H1 (cell line): ENCODE measurements at regions not wholly inside any gene's neighbourhood (a gene's known extent, or its start where the extent isn't known, plus 50 kb on each side); places are given as distances from the start of the nearest gene placed in this dataset.

ENCODE experiments used
- CTCF ChIA-PET: fragments of 300-600 bp; sonication (Branson Sonifier 250); formaldehyde crosslinking; loops from one replicate; lab custom pipeline; 2021; ENCODE audit not compliant: partially characterized antibody; lab: Charles Lee
- POLR2A ChIA-PET: fragments of 300-600 bp; sonication (Branson Sonifier 250); formaldehyde crosslinking; loops from one replicate; lab custom pipeline; 2021; ENCODE audit warnings: inconsistent platforms; ENCODE audit not compliant: partially characterized antibody; lab: Charles Lee
- DNase-seq, 2 experiments: peaks; one replicate each; pipeline versions ENCODE4 v3.0.0 to v3.0.0-alpha.2; 2010 to 2022; ENCODE audit warnings: low spot score in 2 of 2, low read depth in 1 of 2, mixed read lengths in 1 of 2
- FAIRE-seq: peaks from 2 replicates; lab custom pipeline; 2011; peaks lifted over from hg19 to GRCh38; lab: Jason Lieb, UNC
- H2AFZ ChIP-seq: 2 replicates; pipeline ENCODE4 v1.8.1; 2012; ENCODE audit warnings: low read length, inconsistent platforms
- H2AK5ac ChIP-seq: 2 replicates; pipeline ENCODE4 v1.6.1; 2013; ENCODE audit warnings: low read depth, low read length
- H2BK120ac ChIP-seq: replicated peaks from 2 replicates; pipeline ENCODE3; 2013; ENCODE audit warnings: low read depth, low read length, inconsistent platforms
- H2BK12ac ChIP-seq: 2 replicates; pipeline ENCODE4 v1.6.1; 2013; ENCODE audit warnings: low read depth, low read length
- H2BK15ac ChIP-seq: 2 replicates; pipeline ENCODE4 v1.6.1; 2013; ENCODE audit warnings: low read length
- H2BK20ac ChIP-seq: 2 replicates; pipeline ENCODE4 v1.6.1; 2013; ENCODE audit warnings: low read length
- H2BK5ac ChIP-seq: 2 replicates; pipeline ENCODE4 v1.6.1; 2013; ENCODE audit warnings: low read depth, low read length
- H3K14ac ChIP-seq: 2 replicates; pipeline ENCODE4 v1.6.1; 2013; ENCODE audit warnings: inconsistent platforms; ENCODE audit not compliant: insufficient read length
- H3K18ac ChIP-seq: 2 replicates; pipeline ENCODE4 v1.6.1; 2013; ENCODE audit warnings: low read length; ENCODE audit errors: extremely low read depth
- H3K23ac ChIP-seq: 2 replicates; pipeline ENCODE4 v1.6.1; 2013; ENCODE audit warnings: inconsistent platforms; ENCODE audit not compliant: insufficient read length
- H3K23me2 ChIP-seq: 2 replicates; pipeline ENCODE4 v1.6.1; 2013; ENCODE audit warnings: low read depth, low read length
- H3K27ac ChIP-seq: 2 replicates; pipeline ENCODE4 v1.6.1; 2011; ENCODE audit warnings: low read depth, low read length, inconsistent platforms
- H3K27me3 ChIP-seq, 4 experiments: replicated peaks in 1 of 4; 1 replicate in 1 of 4; 2 replicates in 3 of 4; pipeline versions ENCODE4 v1.6.1 to v1.8.1; 2011 to 2013; ENCODE audit warnings: low read length in 3 of 4, mild to moderate bottlenecking in 3 of 4, inconsistent platforms in 2 of 4, mixed read lengths in 2 of 4, moderate library complexity in 1 of 4; ENCODE audit not compliant: control insufficient read depth in 3 of 4, insufficient read depth in 3 of 4; ENCODE audit errors: extremely low read depth in 1 of 4
- H3K36me3 ChIP-seq, 4 experiments: 2 replicates each; pipeline versions ENCODE4 v1.6.1 to v1.8.1; 2011 to 2013; ENCODE audit warnings: mild to moderate bottlenecking in 4 of 4, low read length in 3 of 4, moderate library complexity in 2 of 4, control low read depth in 1 of 4, inconsistent platforms in 1 of 4; ENCODE audit not compliant: insufficient read depth in 4 of 4, control insufficient read depth in 2 of 4
- H3K4ac ChIP-seq: replicated peaks from 2 replicates; pipeline ENCODE3; 2013; ENCODE audit warnings: low read length, low read depth, mixed read lengths, inconsistent platforms; ENCODE audit not compliant: insufficient read length
- H3K4me1 ChIP-seq, 4 experiments: replicated peaks in 1 of 4; 1 replicate in 1 of 4; 2 replicates in 3 of 4; pipeline versions ENCODE4 v1.6.1 to v1.8.1; 2011 to 2013; ENCODE audit warnings: low read length in 3 of 4, inconsistent platforms in 2 of 4, mixed read lengths in 1 of 4; ENCODE audit not compliant: insufficient read depth in 4 of 4, control insufficient read depth in 3 of 4
- H3K4me2 ChIP-seq, 2 experiments: 2 replicates each; pipeline versions ENCODE4 v1.6.1 to v1.8.1; 2011 to 2013; ENCODE audit warnings: low read depth in 2 of 2, low read length in 2 of 2, control low read depth in 1 of 2, inconsistent platforms in 1 of 2, mild to moderate bottlenecking in 1 of 2; ENCODE audit not compliant: insufficient read depth in 1 of 2
- H3K4me3 ChIP-seq, 4 experiments: fragments of 200-600, 300-600 bp in 1 of 4; sonication (generic), shearing (Covaris generic), sonication (Bioruptor Twin) in 1 of 4; 2 replicates each; pipeline versions ENCODE4 v1.5.1 to v1.8.1; 2011 to 2016; ENCODE audit warnings: low read length in 4 of 4, low read depth in 3 of 4, control low read depth in 2 of 4, inconsistent platforms in 2 of 4, mild to moderate bottlenecking in 2 of 4, mixed read lengths in 1 of 4, moderate library complexity in 1 of 4; ENCODE audit not compliant: insufficient read depth in 2 of 4; ENCODE audit errors: extremely low read depth in 1 of 4
- H3K56ac ChIP-seq: replicated peaks from 2 replicates; pipeline ENCODE3; 2013; ENCODE audit warnings: low read depth, mild to moderate bottlenecking, mixed read lengths, low read length, inconsistent platforms; ENCODE audit not compliant: insufficient read length
- H3K79me1 ChIP-seq: 2 replicates; pipeline ENCODE4 v1.6.1; 2013; ENCODE audit warnings: low read depth, low read length, control low read depth
- H3K79me2 ChIP-seq, 2 experiments: 2 replicates each; pipeline versions ENCODE4 v1.6.1 to v1.8.1; 2012 to 2013; ENCODE audit warnings: low read length in 2 of 2, mild to moderate bottlenecking in 2 of 2, inconsistent platforms in 1 of 2; ENCODE audit not compliant: insufficient read depth in 2 of 2, control insufficient read depth in 1 of 2
- H3K9ac ChIP-seq, 4 experiments: replicated peaks in 1 of 4; 1 replicate in 1 of 4; 2 replicates in 3 of 4; pipeline versions ENCODE4 v1.6.1 to v1.8.1; 2011 to 2013; ENCODE audit warnings: low read depth in 3 of 4, low read length in 3 of 4, control low read depth in 2 of 4, mild to moderate bottlenecking in 2 of 4, moderate library complexity in 2 of 4, inconsistent platforms in 1 of 4; ENCODE audit errors: extremely low read depth in 1 of 4
- H3K9me3 ChIP-seq, 2 experiments: 2 replicates each; pipeline versions ENCODE4 v1.6.1 to v1.8.1; 2012 to 2013; ENCODE audit warnings: mild to moderate bottlenecking in 2 of 2, moderate library complexity in 2 of 2, control low read depth in 1 of 2, inconsistent platforms in 1 of 2, low read depth in 1 of 2, low read length in 1 of 2, mixed read lengths in 1 of 2; ENCODE audit not compliant: insufficient read depth in 2 of 2
- H4K20me1 ChIP-seq, 2 experiments: replicated peaks in 1 of 2; 2 replicates each; pipeline versions ENCODE3 to v1.8.1; 2011 to 2013; ENCODE audit warnings: inconsistent platforms in 2 of 2, low read length in 2 of 2, mild to moderate bottlenecking in 1 of 2; ENCODE audit not compliant: insufficient read depth in 2 of 2, control insufficient read depth in 1 of 2
- H4K5ac ChIP-seq: 2 replicates; pipeline ENCODE4 v1.6.1; 2013; ENCODE audit warnings: low read length, low read depth, mixed read lengths, inconsistent platforms; ENCODE audit not compliant: insufficient read length
- H4K8ac ChIP-seq: 2 replicates; pipeline ENCODE4 v1.8.0; 2013; ENCODE audit warnings: mild to moderate bottlenecking, moderate library complexity, low read length, inconsistent platforms; ENCODE audit not compliant: insufficient read depth; ENCODE audit errors: extremely low read depth
- H4K91ac ChIP-seq: replicated peaks from 2 replicates; pipeline ENCODE3; 2013; ENCODE audit warnings: low read length, mixed read lengths, inconsistent platforms; ENCODE audit not compliant: insufficient read length
- BACH1 ChIP-seq: IDR thresholded peaks from 2 replicates; pipeline ENCODE4 v1.6.1; 2012; ENCODE audit warnings: low read length, improper control_type of control experiment
- CHD1 ChIP-seq: IDR thresholded peaks from 2 replicates; pipeline ENCODE4 v1.6.1; 2012; ENCODE audit warnings: low read depth, low read length, improper control_type of control experiment
- CHD2 ChIP-seq: IDR thresholded peaks from 2 replicates; pipeline ENCODE4 v1.6.1; 2012; ENCODE audit warnings: low read length, improper control_type of control experiment
- EGR1 ChIP-seq: IDR thresholded peaks from 2 replicates; pipeline ENCODE4 v1.6.1; 2011; ENCODE audit warnings: low read depth, low read length, borderline replicate concordance
- EP300 ChIP-seq, 2 experiments: IDR thresholded peaks; 1 replicate in 1 of 2; 2 replicates in 1 of 2; pipeline ENCODE4 v1.6.1; 2011 to 2012; ENCODE audit warnings: low read depth in 2 of 2, low read length in 2 of 2, mild to moderate bottlenecking in 2 of 2, borderline replicate concordance in 1 of 2, inconsistent platforms in 1 of 2, moderate library complexity in 1 of 2
- NANOG ChIP-seq: IDR thresholded peaks from 2 replicates; pipeline ENCODE4 v1.6.1; 2011; ENCODE audit warnings: low read length, low read depth, mild to moderate bottlenecking, inconsistent platforms; ENCODE audit not compliant: insufficient read depth, poor library complexity, severe bottlenecking
- POLR2A ChIP-seq, 2 experiments: IDR thresholded peaks; 1 replicate in 1 of 2; 2 replicates in 1 of 2; pipeline ENCODE4 v1.6.1; 2011; ENCODE audit warnings: low read depth in 2 of 2, low read length in 2 of 2, mild to moderate bottlenecking in 2 of 2; ENCODE audit errors: control extremely low read depth in 1 of 2
- RAD21 ChIP-seq, 2 experiments: IDR thresholded peaks in 1 of 2; conservative IDR thresholded peaks in 1 of 2; 2 replicates each; pipeline ENCODE4 v1.6.1; 2011; ENCODE audit warnings: low read depth in 2 of 2, low read length in 2 of 2, improper control_type of control experiment in 1 of 2, inconsistent platforms in 1 of 2, mild to moderate bottlenecking in 1 of 2, moderate library complexity in 1 of 2
- RNF2 ChIP-seq: fragments of 200-900, 300-1000 bp; sonication (generic); IDR thresholded peaks from 2 replicates; pipeline ENCODE4 v1.7.1; 2016; ENCODE audit warnings: borderline replicate concordance, low read depth, mild to moderate bottlenecking, antibody characterized with exemption, low read length; ENCODE audit not compliant: poor library complexity, severe bottlenecking; ENCODE audit errors: missing control alignments
- RXRA ChIP-seq: IDR thresholded peaks from 2 replicates; pipeline ENCODE4 v1.6.1; 2011; ENCODE audit warnings: low read depth, mild to moderate bottlenecking, low read length, moderate library complexity; ENCODE audit not compliant: insufficient read depth
- SP1 ChIP-seq: IDR thresholded peaks from 2 replicates; pipeline ENCODE4 v1.6.1; 2011; ENCODE audit warnings: low read depth, low read length
- TEAD4 ChIP-seq: IDR thresholded peaks from 2 replicates; pipeline ENCODE4 v1.6.1; 2012; ENCODE audit warnings: low read depth, low read length, inconsistent platforms, mixed read lengths
- WGBS, 2 experiments: shearing (Covaris generic) in 1 of 2; methylation state at CpG; one replicate each; pipeline versions ENCODE4 v1.1.6 to v1.1.7; 2013 to 2015; ENCODE audit warnings: low lambda C conversion rate in 2 of 2, mixed read lengths in 2 of 2, inconsistent platforms in 1 of 2, low coverage in 1 of 2, missing lambda C conversion rate in 1 of 2; ENCODE audit not compliant: insufficient replicate concordance in 2 of 2, insufficient coverage in 1 of 2, insufficient read length in 1 of 2; ENCODE audit errors: extremely low coverage in 1 of 2, missing lambda C conversion rate in 1 of 2; 5-methylcytosine and 5-hydroxymethylcytosine counted together

DNA sequence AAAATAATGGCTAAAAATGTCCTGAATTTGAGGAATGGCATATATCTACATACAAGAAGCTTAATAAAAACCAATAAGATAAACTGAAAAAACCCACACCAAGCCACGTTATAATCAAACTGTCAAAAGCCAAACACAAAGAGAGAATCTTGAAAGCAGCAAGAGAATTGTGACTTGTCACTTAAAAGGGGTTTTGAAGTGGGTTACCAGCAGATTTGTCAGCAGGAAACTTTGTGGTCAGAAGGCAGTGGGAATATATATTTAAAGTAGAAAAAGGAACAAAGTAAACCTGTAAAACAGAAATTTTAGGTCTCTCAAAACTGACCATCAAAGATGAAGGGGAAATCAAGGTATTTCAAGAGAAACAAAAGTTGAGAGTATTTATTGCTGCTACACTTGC is 171.9 kb upstream of the CNTNAP5 start:
- Histone ChIP-seq H3K27me3 (no peaks in the 10 kb centered on the region), H3K23ac (no peak overlapping the region), H3K9me3 (peaks cover 2 to 14% of the 10 kb centered on the region in 2 experiments; a peak in 2 of 4 replicates), H2AFZ (no peak overlapping the region), H3K56ac (no peak overlapping the region), H3K14ac (no peak overlapping the region), H3K79me1 (no peaks in the 10 kb centered on the region), H4K8ac (no peak overlapping the region), H4K91ac (no peak overlapping the region), H4K20me1 (no peaks in the 10 kb centered on the region), H2BK120ac (no peak overlapping the region), H3K4me3 (no peak overlapping the region), H2BK12ac (no peak overlapping the region), H3K36me3 (no peaks in the 10 kb centered on the region), H2BK20ac (no peak overlapping the region), H2BK15ac (no peak overlapping the region), H4K5ac (no peak overlapping the region), H2BK5ac (no peak overlapping the region), H3K18ac (no peak overlapping the region), H3K4ac (no peak overlapping the region), H3K4me2 (no peak overlapping the region), H3K27ac (no peak overlapping the region), H3K23me2 (no peaks in the 10 kb centered on the region), H3K9ac (no peak overlapping the region), H2AK5ac (no peak overlapping the region), H3K79me2 (no peaks in the 10 kb centered on the region), H3K4me1 (no peaks in the 10 kb centered on the region)
- CTCF ChIA-PET: no interaction called here
- 88% methylated on average over 1 of the region's 1 CpG; no CpG with 5 or more reads in 1 of the 2 experiments for WGBS, 2 experiments
- no peak for FAIRE-seq
- DNase-seq: no peak
- TF ChIP-seq EGR1 (no peak), NANOG (no peak), SP1 (no peak), TEAD4 (no peak), CHD1 (no peak), RAD21 (IDR thresholded peaks at IDR 0.05 in 1 of 2, conservative IDR thresholded peaks at IDR 0.05 in 1 of 2; ENCODE audit: low read depth in 2 of 2, low read length in 2 of 2) (no peak), CHD2 (no peak), RNF2 (no peak), POLR2A (IDR thresholded peaks at IDR 0.05; ENCODE audit: control extremely low read depth in 1 of 2, low read depth in 2 of 2, low read length in 2 of 2) (no peak), BACH1 (no peak), EP300 (IDR thresholded peaks at IDR 0.05; ENCODE audit: borderline replicate concordance in 1 of 2, low read depth in 2 of 2, low read length in 2 of 2) (no peak), RXRA (no peak)
- POLR2A ChIA-PET: no interaction called here
